IPS-NIHi7 (cell line): ENCODE measurements at regions not wholly inside any gene's neighbourhood (a gene's known extent, or its start where the extent isn't known, plus 50 kb on each side); places are given as distances from the start of the nearest gene placed in this dataset.
"Not testable (repeated sequence)": the region's sequence is repeated elsewhere in the genome, so short reads cannot be mapped to it uniquely, and the experiment has no call there.

Experiments used
- DNase-seq: peaks from one replicate; pipeline ENCODE4 v3.0.0; 2012; ENCODE audit warnings: mixed read lengths; ENCODE audit errors: extremely low spot score

DNA sequence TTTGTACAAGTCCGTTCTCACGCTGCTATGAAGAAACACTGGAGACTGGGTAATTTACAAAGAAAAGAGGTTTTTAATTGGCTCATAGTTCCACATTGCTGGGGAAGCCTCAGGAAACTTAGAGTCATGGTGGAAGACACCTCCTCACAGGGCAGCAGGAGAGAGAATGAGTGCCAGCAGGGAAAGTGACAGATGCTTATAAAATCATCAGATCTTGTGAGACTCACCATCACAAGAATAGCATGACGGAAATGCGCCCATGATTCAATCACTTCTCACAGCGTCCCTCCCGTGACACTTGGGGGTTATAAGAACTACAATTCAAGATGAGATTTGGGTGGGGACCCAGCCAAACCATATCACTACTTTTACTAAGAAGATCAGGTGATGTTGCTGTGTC, 285.8 kb downstream of the TMX3 start:
- DNase-seq, result no peak

DNA sequence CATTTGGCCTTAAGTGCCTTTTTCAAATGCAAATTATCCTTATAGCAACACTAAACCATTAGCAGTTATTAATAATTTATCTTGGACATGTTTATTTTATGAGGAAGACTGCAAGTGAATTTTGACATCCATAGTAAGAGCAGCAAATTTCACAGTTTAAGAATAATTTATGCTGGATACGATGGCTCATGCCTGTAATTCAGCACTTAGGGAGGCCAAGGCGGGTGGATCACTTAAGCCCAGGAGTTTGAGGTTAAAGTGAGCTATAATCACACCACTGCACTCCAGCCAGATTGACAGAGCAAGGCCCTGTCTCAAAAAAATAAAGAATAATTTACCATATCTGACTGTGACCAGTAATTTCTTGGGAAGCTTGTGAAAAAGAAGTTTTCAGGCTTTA, 286.2 kb downstream of the TMX3 start:
- DNase-seq, result no peak

DNA sequence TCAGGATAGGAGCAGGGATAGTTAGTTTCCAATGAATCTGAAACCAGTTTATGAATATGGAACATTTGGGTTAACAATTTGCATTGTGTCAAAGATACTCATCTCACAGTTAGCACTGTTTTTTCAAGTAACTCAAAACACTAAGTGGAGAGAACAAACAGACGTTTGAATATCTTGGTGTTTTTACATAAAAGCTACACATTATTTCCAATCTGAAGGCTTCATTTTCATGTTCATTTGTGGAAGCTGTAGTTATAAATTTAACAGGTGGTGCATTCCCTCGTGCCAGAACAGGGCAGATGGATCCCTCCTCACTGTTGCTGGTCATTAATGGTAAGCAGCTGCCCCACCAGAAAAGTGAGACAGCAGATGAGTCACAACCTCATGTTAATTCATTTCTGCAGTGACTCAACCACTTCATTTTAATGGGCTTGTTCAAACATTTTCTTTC, 286.9 kb downstream of the TMX3 start:
- no peak for DNase-seq

- no peak for DNase-seq
These were observed 288.1 kb downstream of the TMX3 start for GRCh38 chr18:68426731-68427315.

DNA sequence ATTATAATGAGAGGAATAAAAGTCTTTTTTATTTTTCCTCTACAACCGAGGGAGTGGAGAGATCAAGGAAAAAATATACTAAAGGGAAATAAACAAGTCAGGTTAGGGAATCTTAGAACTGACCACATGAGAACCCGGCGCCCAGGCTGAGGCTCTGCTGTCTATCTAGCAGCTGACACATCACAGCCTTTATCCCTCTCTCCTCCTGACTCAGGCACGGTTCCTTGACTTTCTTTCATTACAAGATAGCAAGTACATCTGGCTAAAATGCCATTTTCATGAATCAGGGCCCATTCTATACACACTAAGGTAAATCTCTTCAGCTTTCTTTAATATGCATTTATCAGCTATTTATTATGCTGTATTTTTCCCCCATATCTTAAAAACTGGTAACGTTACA, 296.0 kb downstream of the TMX3 start:
- DNase-seq, result no peak

GRCh38 chr18:68418226-68418868, 296.6 kb downstream of the TMX3 start:
- no peak for DNase-seq

- DNase-seq, result no peak
These were observed 297.1 kb downstream of the TMX3 start for GRCh38 chr18:68417826-68418225.

DNA sequence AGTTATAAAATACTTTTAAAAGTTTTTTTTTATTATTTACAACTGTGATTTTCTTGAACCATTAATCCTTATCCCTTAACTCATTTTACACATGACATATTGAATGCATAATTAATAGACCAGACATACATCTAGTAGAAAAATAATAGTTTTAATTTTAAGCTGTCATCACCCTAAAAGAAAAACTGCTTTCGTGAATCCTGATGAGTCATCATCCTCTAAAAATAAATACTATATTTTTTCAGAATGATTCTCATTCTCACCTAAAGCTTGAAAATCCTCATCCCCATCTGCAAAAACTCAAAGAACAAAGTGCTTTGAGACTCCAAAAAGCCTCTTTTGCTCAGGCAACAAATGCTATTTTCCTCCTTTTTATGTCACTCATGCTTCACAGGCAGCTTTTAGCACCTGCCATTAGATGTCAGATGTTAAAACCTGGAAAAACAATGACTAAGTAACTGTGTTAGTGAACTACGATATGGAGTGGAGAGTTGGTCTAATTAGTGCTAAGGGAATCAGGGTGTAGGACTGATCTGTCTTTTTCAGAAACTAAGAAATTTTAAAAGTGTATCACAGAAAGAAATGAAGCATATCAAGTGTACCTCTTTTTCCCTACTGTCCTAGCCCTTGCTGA, 297.6 kb downstream of the TMX3 start:
- DNase-seq, result no peak

- no peak for DNase-seq
These were observed 300.5 kb downstream of the TMX3 start for GRCh38 chr18:68414407-68414806.

- DNase-seq, result no peak
These were observed 305.3 kb downstream of the TMX3 start for GRCh38 chr18:68409576-68409975.

- no peak for DNase-seq
These were observed 308.1 kb downstream of the TMX3 start for GRCh38 chr18:68406761-68407160.

- no peak for DNase-seq
These were observed 312.1 kb downstream of the TMX3 start for GRCh38 chr18:68402784-68403183.

DNA sequence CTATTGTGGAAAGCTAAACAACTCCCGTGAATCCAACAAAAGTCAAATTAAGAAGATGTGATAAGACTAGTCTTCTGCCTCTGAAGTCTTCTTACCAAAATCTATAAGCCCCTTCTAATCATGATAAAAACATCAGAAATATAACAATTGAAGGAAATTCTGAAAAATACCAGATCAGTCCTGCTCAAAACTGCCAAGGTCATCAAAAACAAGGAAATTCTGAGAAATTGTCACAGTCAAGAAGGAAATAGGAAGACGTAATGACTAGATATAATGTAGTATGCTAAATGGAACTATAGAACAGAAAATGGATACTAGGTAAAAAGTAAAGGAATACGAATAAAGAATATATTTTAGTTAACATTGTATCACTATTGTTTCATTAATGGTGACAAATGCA, 314.0 kb downstream of the TMX3 start:
- DNase-seq, result no peak

DNA sequence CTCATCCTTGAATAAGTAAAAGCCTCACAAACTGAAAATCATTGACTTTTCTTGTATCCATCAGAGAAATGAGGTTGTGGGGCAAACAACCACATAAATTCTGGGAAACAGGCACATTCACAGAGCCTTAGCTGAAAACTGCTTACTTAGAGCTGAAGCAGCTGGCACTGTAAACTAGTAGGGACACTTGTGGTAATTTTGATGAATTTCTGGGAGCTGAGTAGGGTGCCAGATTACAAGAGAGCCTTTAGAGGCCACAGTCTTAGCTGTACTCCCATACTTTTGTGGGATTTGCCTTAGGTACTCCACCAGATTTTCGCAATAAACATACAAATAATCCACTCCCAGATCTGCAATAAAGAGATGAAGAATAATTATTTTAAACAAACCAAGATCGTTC, 315.2 kb downstream of the TMX3 start:
- DNase-seq, result no peak

- DNase-seq, result no peak
These were observed 317.5 kb downstream of the TMX3 start for GRCh38 chr18:68397241-68398035.

DNA sequence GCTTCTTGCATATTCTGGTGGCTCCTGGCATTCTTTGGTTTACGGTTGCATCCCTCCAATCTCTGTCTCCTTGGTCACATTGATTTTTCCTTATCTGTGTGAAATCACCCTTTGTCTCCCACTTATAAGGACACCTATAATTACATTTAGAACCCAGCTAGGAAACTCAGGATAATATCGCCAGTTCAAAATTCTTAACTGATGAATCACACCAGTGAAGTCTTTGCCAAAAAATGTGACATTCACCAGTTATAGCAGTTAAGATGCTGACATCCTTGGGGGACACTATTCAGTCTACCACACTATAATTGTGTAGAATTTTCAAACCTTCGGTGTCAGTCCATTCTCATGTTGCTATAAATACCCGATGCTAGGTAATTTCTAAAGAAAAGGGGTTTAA, 320.2 kb downstream of the TMX3 start:
- DNase-seq, result no peak

GRCh38 chr18:68391801-68392200, 323.1 kb downstream of the TMX3 start:
- no peak for DNase-seq

DNA sequence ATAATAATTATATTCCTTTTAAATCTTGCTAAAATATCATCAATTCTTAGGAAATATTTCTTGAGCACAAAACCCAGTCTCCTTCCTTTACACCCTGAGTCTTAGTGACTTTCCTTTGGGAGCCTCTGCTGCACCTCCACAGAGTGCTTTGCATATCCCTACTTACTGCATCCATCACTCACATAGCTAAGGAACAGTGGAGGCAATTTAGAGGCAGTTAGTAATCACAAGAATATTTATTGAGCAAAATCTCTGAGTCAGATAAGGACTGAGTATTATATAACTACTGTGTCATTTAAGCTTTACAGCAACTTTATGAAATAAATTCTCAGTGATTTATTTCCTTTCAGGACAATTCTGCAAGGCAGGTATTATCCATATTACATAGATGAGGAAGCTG, 327.7 kb downstream of the TMX3 start:
- DNase-seq, result no peak

- not testable (repeated sequence) for DNase-seq
These were observed 330.9 kb downstream of the TMX3 start for GRCh38 chr18:68383979-68384378.

DNA sequence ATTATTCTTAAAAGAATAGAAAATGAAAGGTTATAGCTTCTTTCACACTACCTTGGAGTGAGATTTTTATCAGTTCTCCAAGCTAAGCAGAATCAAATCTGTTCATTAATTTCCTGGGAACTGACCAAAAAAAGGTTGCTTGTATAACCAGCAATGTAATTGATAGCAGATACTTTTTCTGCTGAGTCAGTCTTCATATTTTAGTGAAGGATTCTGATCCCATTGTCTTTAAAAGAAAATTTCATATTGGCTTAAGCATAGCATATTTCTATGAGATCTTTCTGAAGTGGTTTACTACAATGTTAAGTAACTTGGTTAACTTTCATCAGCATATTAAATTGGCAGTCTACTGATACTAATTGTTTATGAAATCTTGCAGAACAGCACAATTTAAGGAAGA, 338.0 kb downstream of the TMX3 start:
- DNase-seq, result no peak

DNA sequence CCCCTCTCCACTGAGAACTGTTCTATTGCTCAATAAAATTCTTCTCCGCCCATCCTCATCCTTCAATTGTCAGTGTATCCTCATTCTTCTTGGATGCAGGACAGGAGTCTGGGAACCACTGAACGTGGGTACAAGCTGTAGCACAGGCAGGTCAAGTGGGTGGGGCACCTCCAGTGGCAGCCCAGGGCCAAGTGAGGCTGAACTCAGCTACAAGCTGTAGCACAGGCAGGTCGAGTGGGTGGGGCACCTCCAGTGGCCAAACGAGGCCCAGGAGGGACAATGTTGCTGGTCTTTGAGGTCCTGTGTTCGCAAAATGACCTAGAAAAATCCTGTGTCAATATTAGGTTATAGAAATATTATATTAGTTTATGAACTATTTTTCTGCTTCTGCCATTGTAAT, 352.0 kb downstream of the TMX3 start:
- DNase-seq, result no peak

- no peak for DNase-seq
These were observed 359.3 kb downstream of the TMX3 start for GRCh38 chr18:68355637-68356036.

GRCh38 chr18:68354176-68354575, 360.7 kb downstream of the TMX3 start:
- DNase-seq, result no peak
